GM23248 (cell line): ENCODE measurements at regions not wholly inside any gene's neighbourhood (a gene's known extent, or its start where the extent isn't known, plus 50 kb on each side); places are given as distances from the start of the nearest gene placed in this dataset.

Experiments used
- EZH2 ChIP-seq: fragments of 200-600 bp; sonication (generic); IDR thresholded peaks from 2 replicates; pipeline ENCODE4 v1.6.1; 2018; ENCODE audit warnings: antibody characterized with exemption, mild to moderate bottlenecking; ENCODE audit not compliant: insufficient read depth, poor library complexity, severe bottlenecking
- EZH2phosphoT487 ChIP-seq: fragments of 200-600 bp; sonication (generic); IDR thresholded peaks from 2 replicates; pipeline ENCODE4 v1.6.1; 2018; ENCODE audit warnings: antibody characterized with exemption, moderate library complexity, mild to moderate bottlenecking, low read depth; ENCODE audit not compliant: insufficient read depth

DNA sequence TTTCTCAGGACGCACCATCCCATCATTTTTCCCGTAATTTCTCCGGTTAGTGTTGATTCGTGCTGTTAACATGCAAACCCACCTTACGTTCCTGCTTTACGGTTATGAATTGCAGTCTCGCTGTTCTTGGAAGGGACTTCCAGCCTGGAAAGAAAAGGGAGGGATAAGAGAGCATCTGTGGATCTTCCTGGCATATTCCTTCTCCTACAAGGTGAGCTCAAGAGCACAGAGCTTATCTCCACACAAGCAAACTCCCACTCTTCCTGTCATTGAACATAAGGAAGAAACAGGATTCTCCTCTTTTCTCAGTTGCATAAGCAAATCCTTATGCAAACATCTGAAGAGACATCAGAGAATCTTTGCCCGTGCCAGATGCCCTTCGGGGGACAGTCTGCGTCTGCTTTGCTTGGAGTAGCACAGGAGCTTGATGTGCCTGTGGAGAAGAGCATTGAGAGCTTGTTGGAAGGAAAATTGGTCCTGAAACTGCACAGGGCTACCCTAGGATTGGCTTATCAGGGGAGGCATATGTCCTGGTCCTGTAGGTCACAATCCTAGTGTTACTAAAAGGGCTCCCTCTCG lies 127.0 kb downstream of the ASMT start:
- TF ChIP-seq EZH2 (no peak), EZH2phosphoT487 (no peak)
